H9 (cell line): ENCODE measurements at regions not wholly inside any gene's neighbourhood (a gene's known extent, or its start where the extent isn't known, plus 50 kb on each side); places are given as distances from the start of the nearest gene placed in this dataset.

ENCODE experiments used
- DNase-seq: peaks from one replicate; pipeline ENCODE4 v3.0.0-alpha.2; 2017
- H2AFZ ChIP-seq: one replicate; pipeline ENCODE4 v1.6.1; 2013; ENCODE audit warnings: mild to moderate bottlenecking, low read length, control low read depth, moderate library complexity
- H2AK5ac ChIP-seq: 2 replicates; pipeline ENCODE4 v1.6.1; 2013; ENCODE audit warnings: low read length, control low read depth, mixed read lengths; ENCODE audit not compliant: insufficient read length
- H2BK120ac ChIP-seq: one replicate; pipeline ENCODE4 v1.6.1; 2013; ENCODE audit warnings: low read depth, mild to moderate bottlenecking, low read length, control low read depth, inconsistent platforms; ENCODE audit not compliant: poor library complexity, severe bottlenecking
- H2BK12ac ChIP-seq: 2 replicates; pipeline ENCODE4 v1.6.1; 2013; ENCODE audit warnings: low read length, control low read depth, mixed read lengths, low read depth; ENCODE audit not compliant: insufficient read length
- H2BK15ac ChIP-seq: 2 replicates; pipeline ENCODE4 v1.6.1; 2013; ENCODE audit warnings: low read depth, low read length, control low read depth
- H2BK20ac ChIP-seq: one replicate; pipeline ENCODE4 v1.6.1; 2013; ENCODE audit warnings: low read depth, mild to moderate bottlenecking, low read length, control low read depth, inconsistent platforms; ENCODE audit not compliant: poor library complexity, severe bottlenecking
- H2BK5ac ChIP-seq: 2 replicates; pipeline ENCODE4 v1.6.1; 2013; ENCODE audit warnings: low read length, control low read depth, mixed read lengths; ENCODE audit not compliant: insufficient read length
- H3K14ac ChIP-seq: 2 replicates; pipeline ENCODE4 v1.6.1; 2013; ENCODE audit warnings: low read length, control low read depth; ENCODE audit not compliant: insufficient read depth
- H3K18ac ChIP-seq: 2 replicates; pipeline ENCODE4 v1.6.1; 2013; ENCODE audit warnings: low read depth, mild to moderate bottlenecking, mixed read lengths, low read length, control low read depth; ENCODE audit not compliant: insufficient read length
- H3K23ac ChIP-seq: 2 replicates; pipeline ENCODE4 v1.6.1; 2013; ENCODE audit warnings: low read length, control low read depth, mixed read lengths, low read depth; ENCODE audit not compliant: insufficient read length
- H3K23me2 ChIP-seq: 2 replicates; pipeline ENCODE4 v1.6.1; 2013; ENCODE audit warnings: low read depth, mild to moderate bottlenecking, mixed read lengths, low read length, control low read depth; ENCODE audit not compliant: insufficient read length, poor library complexity, severe bottlenecking
- H3K27ac ChIP-seq: 2 replicates; pipeline ENCODE4 v1.5.1; 2013; ENCODE audit warnings: low read length, control low read depth, mixed read lengths, low read depth; ENCODE audit not compliant: insufficient read length
- H3K27me3 ChIP-seq: 2 replicates; pipeline ENCODE4 v1.6.1; 2013; ENCODE audit warnings: low read length, control low read depth, inconsistent platforms; ENCODE audit not compliant: insufficient read depth
- H3K4ac ChIP-seq: 2 replicates; pipeline ENCODE4 v1.6.1; 2013; ENCODE audit warnings: low read depth, mild to moderate bottlenecking, control low read depth, inconsistent platforms, low read length, moderate library complexity
- H3K4me1 ChIP-seq: 2 replicates; pipeline ENCODE4 v1.6.1; 2013; ENCODE audit warnings: low read length, control low read depth, inconsistent platforms; ENCODE audit not compliant: insufficient read depth
- H3K4me2 ChIP-seq: 2 replicates; pipeline ENCODE4 v1.6.1; 2013; ENCODE audit warnings: low read length, control low read depth, mixed read lengths; ENCODE audit not compliant: insufficient read length, insufficient read depth
- H3K56ac ChIP-seq: 2 replicates; pipeline ENCODE4 v1.6.1; 2013; ENCODE audit warnings: low read depth, mild to moderate bottlenecking, mixed read lengths, low read length, control low read depth; ENCODE audit not compliant: insufficient read length
- H3K79me1 ChIP-seq: 2 replicates; pipeline ENCODE4 v1.6.1; 2013; ENCODE audit warnings: low read depth, mild to moderate bottlenecking, moderate library complexity, low read length, control low read depth, inconsistent platforms; ENCODE audit not compliant: insufficient read depth, poor library complexity, severe bottlenecking
- H3K79me2 ChIP-seq: 2 replicates; pipeline ENCODE4 v1.6.1; 2013; ENCODE audit warnings: low read length, control low read depth, inconsistent platforms; ENCODE audit not compliant: insufficient read depth
- H3K9ac ChIP-seq: 2 replicates; pipeline ENCODE4 v1.6.1; 2013; ENCODE audit warnings: low read length, control low read depth, mixed read lengths; ENCODE audit not compliant: insufficient read length; ENCODE audit errors: extremely low read depth
- H3K9me3 ChIP-seq: one replicate; pipeline ENCODE4 v1.6.1; 2013; ENCODE audit warnings: low read depth, low read length, inconsistent platforms; ENCODE audit not compliant: control insufficient read depth
- H3T11ph ChIP-seq: one replicate; pipeline ENCODE4 v1.6.1; 2013; ENCODE audit warnings: mild to moderate bottlenecking, low read length, control low read depth, inconsistent platforms
- H4K20me1 ChIP-seq: one replicate; pipeline ENCODE4 v1.6.1; 2013; ENCODE audit not compliant: control insufficient read depth, insufficient read length, insufficient read depth
- H4K5ac ChIP-seq: 2 replicates; pipeline ENCODE4 v1.6.1; 2013; ENCODE audit warnings: low read depth, mild to moderate bottlenecking, mixed read lengths, low read length, control low read depth; ENCODE audit not compliant: insufficient read length
- H4K8ac ChIP-seq: replicated peaks from 2 replicates; pipeline ENCODE4 v1.6.1; 2013; ENCODE audit warnings: low read length, control low read depth, mixed read lengths, low read depth; ENCODE audit not compliant: insufficient read length
- H4K91ac ChIP-seq: 2 replicates; pipeline ENCODE4 v1.6.1; 2013; ENCODE audit warnings: low read depth, mild to moderate bottlenecking, moderate library complexity, mixed read lengths, low read length, control low read depth; ENCODE audit not compliant: insufficient read length
- H3K27ac Mint-ChIP-seq, 3 experiments: 2 replicates in 2 of 3; 3 replicates in 1 of 3; pipeline ENCODE4 v1.8.0; 2020 to 2021; ENCODE audit warnings: mixed read lengths in 3 of 3, mild to moderate bottlenecking in 1 of 3, moderate library complexity in 1 of 3
- H3K27me3 Mint-ChIP-seq: 2 replicates; pipeline ENCODE4 v1.8.0; 2021; ENCODE audit warnings: low read depth, mild to moderate bottlenecking, moderate library complexity, mixed read lengths
- H3K36me3 Mint-ChIP-seq, 3 experiments: 2 replicates in 2 of 3; 3 replicates in 1 of 3; pipeline ENCODE4 v1.8.0; 2020 to 2021; ENCODE audit warnings: low read depth in 3 of 3, mixed read lengths in 3 of 3; ENCODE audit not compliant: insufficient read depth in 1 of 3
- H3K4me1 Mint-ChIP-seq, 2 experiments: 2 replicates each; pipeline ENCODE4 v1.8.0; 2020; ENCODE audit warnings: mixed read lengths in 2 of 2
- H3K4me3 Mint-ChIP-seq, 2 experiments: 2 replicates in 1 of 2; 3 replicates in 1 of 2; pipeline ENCODE4 v1.8.0; 2020 to 2021; ENCODE audit warnings: mild to moderate bottlenecking in 2 of 2, mixed read lengths in 2 of 2, moderate library complexity in 1 of 2
- H3K9me3 Mint-ChIP-seq, 2 experiments: 2 replicates in 1 of 2; 3 replicates in 1 of 2; pipeline ENCODE4 v1.8.0; 2020; ENCODE audit warnings: mild to moderate bottlenecking in 2 of 2, mixed read lengths in 2 of 2, moderate library complexity in 1 of 2
- CTCF ChIP-seq: fragments of 200-600 bp; sonication (generic); conservative IDR thresholded peaks from 3 replicates; pipeline ENCODE4 v1.8.0; 2021; ENCODE audit warnings: antibody characterized with exemption, mild to moderate bottlenecking
- WGBS: extraction: QIAGEN DNeasy Blood & Tissue Kit; methylation state at CpG from one replicate; pipeline ENCODE4 v1.1.7; 2013; ENCODE audit warnings: missing lambda C conversion rate, low lambda C conversion rate, mixed read lengths; ENCODE audit not compliant: insufficient read length; ENCODE audit errors: extremely low coverage; 5-methylcytosine and 5-hydroxymethylcytosine counted together

GRCh38 chr1:82819234-82819633, 1018.5 kb downstream of the ADGRL2 start:
- H2BK20ac ChIP-seq: no peak overlapping the region
- no peak overlapping the region for H4K91ac ChIP-seq
- H4K8ac ChIP-seq: no peak overlapping the region
- no peak overlapping the region for H2BK12ac ChIP-seq
- Mint-ChIP-seq H3K9me3 (no peaks in the 10 kb centered on the region; a peak in 1 of 5 replicates), H3K4me1 (peaks cover 15 to 21% of the 10 kb centered on the region in 2 experiments), H3K27me3 (no peaks in the 10 kb centered on the region), H3K36me3 (peaks cover 0 to 17% (median 7%) of the 10 kb centered on the region in 3 experiments; a peak in 5 of 7 replicates), H3K4me3 (no peak overlapping the region), H3K27ac (no peak overlapping the region)
- H2BK120ac ChIP-seq: no peak overlapping the region
- no peak overlapping the region for H2AK5ac ChIP-seq
- H3T11ph ChIP-seq: no peak overlapping the region
- H3K79me2 ChIP-seq: no peaks in the 10 kb centered on the region
- no peak overlapping the region for H3K18ac ChIP-seq
- WGBS: no CpG with 5 or more reads among the region's 1 CpG
- no peak overlapping the region for H3K23ac ChIP-seq
- no peak overlapping the region for H3K4ac ChIP-seq
- H3K79me1 ChIP-seq: no peaks in the 10 kb centered on the region
- no peak overlapping the region for H4K5ac ChIP-seq
- no peaks in the 10 kb centered on the region for H3K23me2 ChIP-seq
- H3K9ac ChIP-seq: no peak overlapping the region
- no peak overlapping the region for H2AFZ ChIP-seq
- TF ChIP-seq CTCF: no peak
- no peaks in the 10 kb centered on the region for H3K27me3 ChIP-seq
- no peak for DNase-seq
- no peak overlapping the region for H3K27ac ChIP-seq
- H3K14ac ChIP-seq: no peak overlapping the region
- no peaks in the 10 kb centered on the region for H3K4me1 ChIP-seq
- H3K4me2 ChIP-seq: no peak overlapping the region
- no peak overlapping the region for H2BK15ac ChIP-seq
- H3K9me3 ChIP-seq: no peaks in the 10 kb centered on the region
- no peak overlapping the region for H3K56ac ChIP-seq
- no peak overlapping the region for H2BK5ac ChIP-seq
- no peaks in the 10 kb centered on the region for H4K20me1 ChIP-seq
